OCI-M2 (cell line): ENCODE measurements at regions not wholly inside any gene's neighbourhood (a gene's known extent, or its start where the extent isn't known, plus 50 kb on each side); places are given as distances from the start of the nearest gene placed in this dataset.
"Not testable (repeated sequence)": the region's sequence is repeated elsewhere in the genome, so short reads cannot be mapped to it uniquely, and the experiment has no call there.

Source experiments
- DNase-seq: peaks from one replicate; lab custom pipeline; 2025; ENCODE audit not compliant: unreplicated experiment; lab: John Stamatoyannopoulos, UW

GRCh38 chr4:112770114-112770513, 133.2 kb downstream of the LARP7 start:
- no peak for DNase-seq

GRCh38 chr4:112775801-112776200, 138.9 kb downstream of the LARP7 start:
- no peak for DNase-seq

GRCh38 chr4:112776535-112776934, 139.6 kb downstream of the LARP7 start:
- no peak for DNase-seq

- no peak for DNase-seq
Observed at GRCh38 chr4:112778520-112778919, 141.6 kb downstream of the LARP7 start.

GRCh38 chr4:112793033-112793432, 156.1 kb downstream of the LARP7 start:
- DNase-seq, result no peak

- no peak for DNase-seq
Observed at GRCh38 chr4:112800001-112800400, 163.1 kb downstream of the LARP7 start.

- no peak for DNase-seq
Observed at GRCh38 chr4:112801341-112801740, 164.4 kb downstream of the LARP7 start.

GRCh38 chr4:112802780-112803179, 165.8 kb downstream of the LARP7 start:
- DNase-seq, result no peak

GRCh38 chr4:112807083-112807482, 170.1 kb downstream of the LARP7 start:
- no peak for DNase-seq

GRCh38 chr4:112808001-112808400, 171.1 kb downstream of the LARP7 start:
- DNase-seq, result no peak

- DNase-seq, result no peak
Observed at GRCh38 chr4:112813790-112814189, 176.8 kb downstream of the LARP7 start.

GRCh38 chr4:112817933-112818593, 181.1 kb downstream of the LARP7 start:
- DNase-seq, result peak; percentile 42

- no peak for DNase-seq
Observed at GRCh38 chr4:112818594-112818965, 181.6 kb downstream of the LARP7 start.

GRCh38 chr4:112819729-112820128, 182.8 kb downstream of the LARP7 start:
- no peak for DNase-seq

- DNase-seq, result no peak
Observed at GRCh38 chr4:112823156-112823555, 186.2 kb downstream of the LARP7 start.

- no peak for DNase-seq
Observed at GRCh38 chr4:112823606-112824005, 186.7 kb downstream of the LARP7 start.

GRCh38 chr4:112830753-112831386, 193.9 kb downstream of the LARP7 start:
- no peak for DNase-seq

GRCh38 chr4:112832493-112832892, 195.6 kb downstream of the LARP7 start:
- DNase-seq, result no peak

GRCh38 chr4:112836895-112837294, 200.0 kb downstream of the LARP7 start:
- no peak for DNase-seq

GRCh38 chr4:112838015-112838414, 201.1 kb downstream of the LARP7 start:
- not testable (repeated sequence) for DNase-seq

GRCh38 chr4:112840061-112840460, 203.1 kb downstream of the LARP7 start:
- no peak for DNase-seq

- DNase-seq, result no peak
Observed at GRCh38 chr4:112840619-112841018, 203.7 kb downstream of the LARP7 start.

- DNase-seq, result no peak
Observed at GRCh38 chr4:112842513-112842912, 205.6 kb downstream of the LARP7 start.
